ENCODE measurements at regions not wholly inside any gene's neighbourhood (a gene's known extent, or its start where the extent isn't known, plus 50 kb on each side); places are given as distances from the start of the nearest gene placed in this dataset.

DNA sequence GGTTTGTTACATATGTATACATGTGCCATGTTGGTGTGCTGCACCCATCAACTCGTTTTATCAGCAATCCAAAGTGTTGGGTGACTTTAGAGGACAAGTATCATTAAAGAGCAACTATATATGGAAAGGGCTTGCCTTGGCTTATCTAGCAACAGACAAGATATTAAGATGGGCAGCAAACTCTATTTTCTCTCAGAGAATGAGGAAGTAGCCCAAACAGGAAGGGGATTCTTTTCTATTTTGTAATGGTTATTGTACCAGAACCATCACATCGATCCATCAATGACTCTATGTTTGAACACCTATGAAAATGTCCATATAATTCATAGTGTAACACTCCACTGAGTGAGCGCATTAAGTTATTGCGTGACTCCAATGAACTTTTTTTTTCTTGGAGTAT lies 260.1 kb upstream of the SLC24A2 start:
- CTCF ChIA-PET (ENCODE audit: partially characterized antibody), result no interaction called here
- Histone ChIP-seq H3K4me2 (ENCODE audit: insufficient read depth in 1 of 2, low read depth in 2 of 2, low read length in 2 of 2) (no peak overlapping the region), H3K4ac (replicated peaks; ENCODE audit: insufficient read length, low read depth, low read length) (no peak overlapping the region), H3K18ac (ENCODE audit: extremely low read depth, low read length) (no peak overlapping the region), H3K9me3 (ENCODE audit: insufficient read depth in 2 of 2, low read depth in 1 of 2, low read length in 1 of 2) (no peaks in the 10 kb centered on the region), H4K20me1 (replicated peaks in 1 of 2; ENCODE audit: control insufficient read depth in 1 of 2, insufficient read depth in 2 of 2, low read length in 2 of 2) (no peaks in the 10 kb centered on the region), H4K91ac (replicated peaks; ENCODE audit: insufficient read length, low read length) (no peak overlapping the region), H2AK5ac (ENCODE audit: low read depth, low read length) (no peak overlapping the region), H2BK5ac (ENCODE audit: low read depth, low read length) (no peak overlapping the region), H3K14ac (ENCODE audit: insufficient read length) (no peak overlapping the region), H2BK120ac (replicated peaks; ENCODE audit: low read depth, low read length) (no peak overlapping the region), H2AFZ (ENCODE audit: low read length) (no peak overlapping the region), H2BK20ac (ENCODE audit: low read length) (no peak overlapping the region), H3K79me1 (ENCODE audit: low read depth, low read length) (no peaks in the 10 kb centered on the region), H3K36me3 (ENCODE audit: control insufficient read depth in 2 of 4, insufficient read depth in 4 of 4, low read length in 3 of 4) (no peaks in the 10 kb centered on the region), H2BK15ac (ENCODE audit: low read length) (no peak overlapping the region), H3K56ac (replicated peaks; ENCODE audit: insufficient read length, low read depth, low read length) (no peak overlapping the region), H3K27ac (ENCODE audit: low read depth, low read length) (no peak overlapping the region), H3K79me2 (ENCODE audit: control insufficient read depth in 1 of 2, insufficient read depth in 2 of 2, low read length in 2 of 2) (no peaks in the 10 kb centered on the region), H4K8ac (ENCODE audit: extremely low read depth, insufficient read depth, low read length) (no peak overlapping the region), H3K4me3 (ENCODE audit: extremely low read depth in 1 of 4, insufficient read depth in 2 of 4, low read depth in 3 of 4, low read length in 4 of 4) (no peak overlapping the region), H3K23me2 (ENCODE audit: low read depth, low read length) (no peaks in the 10 kb centered on the region), H2BK12ac (ENCODE audit: low read depth, low read length) (no peak overlapping the region), H3K4me1 (replicated peaks in 1 of 4; ENCODE audit: control insufficient read depth in 3 of 4, insufficient read depth in 4 of 4, low read length in 3 of 4) (no peaks in the 10 kb centered on the region), H3K9ac (replicated peaks in 1 of 4; ENCODE audit: extremely low read depth in 1 of 4, low read depth in 3 of 4, low read length in 3 of 4) (no peak overlapping the region), H3K27me3 (replicated peaks in 1 of 4; ENCODE audit: control insufficient read depth in 3 of 4, extremely low read depth in 1 of 4, insufficient read depth in 3 of 4, low read length in 3 of 4) (no peaks in the 10 kb centered on the region), H3K23ac (ENCODE audit: insufficient read length) (no peak overlapping the region), H4K5ac (ENCODE audit: insufficient read length, low read depth, low read length) (no peak overlapping the region)
- FAIRE-seq (no peak), DNase-seq (ENCODE audit: low read depth in 1 of 2, low spot score in 2 of 2) (no peak)
- 91% methylated on average over 4 of the region's 4 CpGs; no CpG with 5 or more reads in 1 of the 2 experiments for WGBS, 2 experiments (ENCODE audit: extremely low coverage in 1 of 2, insufficient coverage in 1 of 2, insufficient read length in 1 of 2, insufficient replicate concordance in 2 of 2, low coverage in 1 of 2, low lambda C conversion rate in 2 of 2, missing lambda C conversion rate in 1 of 2)
- POLR2A ChIA-PET (ENCODE audit: partially characterized antibody), result no interaction called here
- TF ChIP-seq SIRT6 (IDR thresholded peaks at IDR 0.05; ENCODE audit: low read length), result no peak
- no peak for TF ChIP-seq RBBP5 (IDR thresholded peaks at IDR 0.05; ENCODE audit: borderline replicate concordance, low read depth, low read length)
- TF ChIP-seq RNF2 (IDR thresholded peaks at IDR 0.05; ENCODE audit: borderline replicate concordance, low read depth, low read length, missing control alignments, poor library complexity, severe bottlenecking), result no peak
- TF ChIP-seq, protein P1, sequence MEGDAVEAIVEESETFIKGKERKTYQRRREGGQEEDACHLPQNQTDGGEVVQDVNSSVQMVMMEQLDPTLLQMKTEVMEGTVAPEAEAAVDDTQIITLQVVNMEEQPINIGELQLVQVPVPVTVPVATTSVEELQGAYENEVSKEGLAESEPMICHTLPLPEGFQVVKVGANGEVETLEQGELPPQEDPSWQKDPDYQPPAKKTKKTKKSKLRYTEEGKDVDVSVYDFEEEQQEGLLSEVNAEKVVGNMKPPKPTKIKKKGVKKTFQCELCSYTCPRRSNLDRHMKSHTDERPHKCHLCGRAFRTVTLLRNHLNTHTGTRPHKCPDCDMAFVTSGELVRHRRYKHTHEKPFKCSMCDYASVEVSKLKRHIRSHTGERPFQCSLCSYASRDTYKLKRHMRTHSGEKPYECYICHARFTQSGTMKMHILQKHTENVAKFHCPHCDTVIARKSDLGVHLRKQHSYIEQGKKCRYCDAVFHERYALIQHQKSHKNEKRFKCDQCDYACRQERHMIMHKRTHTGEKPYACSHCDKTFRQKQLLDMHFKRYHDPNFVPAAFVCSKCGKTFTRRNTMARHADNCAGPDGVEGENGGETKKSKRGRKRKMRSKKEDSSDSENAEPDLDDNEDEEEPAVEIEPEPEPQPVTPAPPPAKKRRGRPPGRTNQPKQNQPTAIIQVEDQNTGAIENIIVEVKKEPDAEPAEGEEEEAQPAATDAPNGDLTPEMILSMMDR (IDR thresholded peaks at IDR 0.05; ENCODE audit: control extremely low read depth in 1 of 3, insufficient read depth in 1 of 3, low read depth in 1 of 3, low read length in 3 of 3), result no peak
- TF ChIP-seq RFX5 (IDR thresholded peaks at IDR 0.05; ENCODE audit: borderline replicate concordance, low read depth, low read length), result no peak
- TF ChIP-seq, protein P2, sequence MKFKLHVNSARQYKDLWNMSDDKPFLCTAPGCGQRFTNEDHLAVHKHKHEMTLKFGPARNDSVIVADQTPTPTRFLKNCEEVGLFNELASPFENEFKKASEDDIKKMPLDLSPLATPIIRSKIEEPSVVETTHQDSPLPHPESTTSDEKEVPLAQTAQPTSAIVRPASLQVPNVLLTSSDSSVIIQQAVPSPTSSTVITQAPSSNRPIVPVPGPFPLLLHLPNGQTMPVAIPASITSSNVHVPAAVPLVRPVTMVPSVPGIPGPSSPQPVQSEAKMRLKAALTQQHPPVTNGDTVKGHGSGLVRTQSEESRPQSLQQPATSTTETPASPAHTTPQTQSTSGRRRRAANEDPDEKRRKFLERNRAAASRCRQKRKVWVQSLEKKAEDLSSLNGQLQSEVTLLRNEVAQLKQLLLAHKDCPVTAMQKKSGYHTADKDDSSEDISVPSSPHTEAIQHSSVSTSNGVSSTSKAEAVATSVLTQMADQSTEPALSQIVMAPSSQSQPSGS (IDR thresholded peaks at IDR 0.05; ENCODE audit: low read length), result no peak
- TF ChIP-seq SUZ12 (IDR thresholded peaks at IDR 0.05; ENCODE audit: low read length), result no peak
- TF ChIP-seq EZH2 (IDR thresholded peaks at IDR 0.05; ENCODE audit: low read depth, low read length, severe bottlenecking), result no peak
- TF ChIP-seq BCL11A (IDR thresholded peaks at IDR 0.05; ENCODE audit: low read depth in 2 of 2, low read length in 2 of 2), result no peak
- no peak for TF ChIP-seq SIX5 (IDR thresholded peaks at IDR 0.05; ENCODE audit: low read depth, low read length)

Data from H1 (cell line).